Cardiac fibroblast (primary cell): ENCODE measurements at regions not wholly inside any gene's neighbourhood (a gene's known extent, or its start where the extent isn't known, plus 50 kb on each side); places are given as distances from the start of the nearest gene placed in this dataset.

Experiments used
- DNase-seq, 2 donors: peaks; one replicate each; pipeline versions ENCODE4 v3.0.0 to v3.0.0-alpha.2; 2010; ENCODE audit warnings: low read depth in 2 of 2
- H3K4me3 ChIP-seq, 2 donors: replicated peaks in 1 of 2; 1 replicate in 1 of 2; 2 replicates in 1 of 2; pipeline ENCODE4 v1.5.1; 2011; ENCODE audit warnings: low read depth in 2 of 2, low read length in 2 of 2, mild to moderate bottlenecking in 2 of 2, moderate library complexity in 1 of 2
- CTCF ChIP-seq: IDR thresholded peaks from one replicate; pipeline ENCODE4 v1.5.1; 2011; ENCODE audit warnings: low read depth, mild to moderate bottlenecking, low read length, inconsistent platforms

- no peak for TF ChIP-seq CTCF
- H3K4me3 ChIP-seq = no peak overlapping the region
- DNase-seq = no peak
Observed at GRCh38 chr6:163963205-163964120, 548.9 kb downstream of the QKI start.

GRCh38 chr6:163962627-163963117, 548.2 kb downstream of the QKI start:
- no peak for TF ChIP-seq CTCF
- DNase-seq = no peak
- no peak overlapping the region for H3K4me3 ChIP-seq

- TF ChIP-seq CTCF = no peak
- no peak for DNase-seq
- H3K4me3 ChIP-seq = no peak overlapping the region
Observed at GRCh38 chr6:163960128-163960527, 545.6 kb downstream of the QKI start.

GRCh38 chr6:163958646-163959045, 544.1 kb downstream of the QKI start:
- TF ChIP-seq CTCF = no peak
- peak in 1 of 2 donors; percentile 5 for DNase-seq
- no peak overlapping the region for H3K4me3 ChIP-seq

- DNase-seq = peak; percentile 80 to 84
- TF ChIP-seq CTCF = peak; percentile 92
- H3K4me3 ChIP-seq = no peak overlapping the region
Observed at GRCh38 chr6:163956571-163957407, 542.3 kb downstream of the QKI start.

GRCh38 chr6:163955756-163956155, 541.2 kb downstream of the QKI start:
- no peak for TF ChIP-seq CTCF
- H3K4me3 ChIP-seq = no peak overlapping the region
- DNase-seq = no peak
